Epithelial cell of proximal tubule (primary cell): ENCODE measurements at regions not wholly inside any gene's neighbourhood (a gene's known extent, or its start where the extent isn't known, plus 50 kb on each side); places are given as distances from the start of the nearest gene placed in this dataset.

Experiments
- DNase-seq: peaks from one replicate; pipeline ENCODE4 v3.0.0-alpha.2; 2011; ENCODE audit warnings: low read depth
- H3K4me3 ChIP-seq: 2 replicates; pipeline ENCODE4 v1.5.1; 2011; ENCODE audit warnings: low read depth, mild to moderate bottlenecking, low read length
- CTCF ChIP-seq: conservative IDR thresholded peaks from 2 replicates; pipeline ENCODE4 v1.5.1; 2012; ENCODE audit warnings: low read depth, mild to moderate bottlenecking, low read length

- no peak for TF ChIP-seq CTCF
- H3K4me3 ChIP-seq, result no peak overlapping the region
- no peak for DNase-seq
Observed at GRCh38 chr14:31952573-31952972, 124.5 kb upstream of the ARHGAP5 start.

- DNase-seq, result no peak
- no peak overlapping the region for H3K4me3 ChIP-seq
- TF ChIP-seq CTCF, result no peak
Observed at GRCh38 chr14:31953210-31953609, 123.9 kb upstream of the ARHGAP5 start.

GRCh38 chr14:31954991-31955390 is 122.1 kb upstream of the ARHGAP5 start:
- no peak overlapping the region for H3K4me3 ChIP-seq
- no peak for DNase-seq
- no peak for TF ChIP-seq CTCF

DNA sequence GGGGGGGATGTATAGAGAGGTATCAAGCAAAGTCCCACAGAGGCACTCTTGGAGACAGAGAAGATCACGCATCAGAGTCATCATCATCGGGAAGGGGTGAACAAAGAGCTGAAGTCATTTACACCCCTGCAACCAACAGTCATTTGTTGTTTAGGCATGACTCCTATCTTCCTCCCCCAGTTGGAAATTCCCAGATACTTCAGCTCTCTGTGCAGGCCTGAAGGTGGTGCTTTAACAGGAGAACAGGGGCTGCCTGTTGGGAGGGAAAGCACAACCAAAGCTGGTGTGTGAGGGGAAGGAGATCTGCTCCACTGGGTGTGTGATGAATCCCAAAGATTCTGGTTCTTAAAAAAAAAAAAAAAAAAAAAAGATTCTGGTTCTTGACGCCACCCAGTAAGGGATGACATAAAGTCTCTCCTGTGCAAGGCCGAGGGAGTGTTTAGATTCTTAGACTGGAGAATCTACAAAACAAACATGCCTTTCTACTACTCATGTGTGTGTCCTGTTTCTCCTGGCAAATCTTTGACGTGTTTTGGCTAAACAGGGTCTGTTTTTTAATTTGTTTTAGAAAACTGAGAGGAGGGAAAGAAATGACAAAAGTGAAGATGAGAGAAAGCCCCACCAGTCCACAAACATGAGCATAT is 121.0 kb upstream of the ARHGAP5 start:
- DNase-seq, result no peak
- no peak for TF ChIP-seq CTCF

DNA sequence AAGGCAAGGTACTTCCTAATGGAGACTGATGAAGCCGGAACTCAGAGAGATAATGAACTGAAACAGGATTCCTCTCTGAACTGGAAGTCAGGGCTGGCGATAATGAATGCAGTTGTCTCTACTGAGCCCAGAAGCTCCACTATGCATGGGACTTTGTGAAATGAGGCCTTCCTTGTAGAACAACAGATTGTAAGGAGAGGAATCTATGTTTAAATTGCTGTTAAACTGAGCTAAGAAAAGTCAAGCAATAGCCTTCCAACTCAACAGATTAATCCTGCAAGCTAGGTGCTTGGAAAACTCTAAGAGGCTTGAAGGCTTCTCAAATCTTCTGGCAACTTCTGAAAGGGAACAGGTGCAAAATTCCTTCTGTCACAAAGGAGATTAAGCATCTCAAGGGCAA is 119.5 kb upstream of the ARHGAP5 start:
- DNase-seq, result no peak
- no peak overlapping the region for H3K4me3 ChIP-seq
- no peak for TF ChIP-seq CTCF

More for the DNA sequence above, 121.0 kb upstream of the ARHGAP5 start:
- no peak overlapping the region for H3K4me3 ChIP-seq

DNA sequence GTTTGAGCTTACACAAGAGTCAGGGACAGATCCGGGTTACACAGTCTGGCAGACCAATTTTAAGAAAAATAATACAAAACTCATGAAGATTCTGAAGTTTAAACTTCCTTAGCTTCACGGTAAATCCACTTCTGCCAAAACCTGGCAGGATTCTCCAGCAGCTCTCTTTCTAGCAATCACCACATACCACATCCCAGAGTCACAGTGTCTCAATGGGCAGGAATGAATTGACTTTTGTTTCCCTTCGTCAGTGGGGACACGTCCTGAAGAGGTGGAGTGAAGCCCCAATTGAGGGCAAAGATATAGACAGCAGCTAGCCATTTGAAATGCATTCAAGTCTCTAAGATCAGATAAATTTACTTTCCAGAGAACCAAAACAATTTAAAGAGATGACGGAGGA is 117.1 kb upstream of the ARHGAP5 start:
- H3K4me3 ChIP-seq, result no peak overlapping the region
- no peak for TF ChIP-seq CTCF
- no peak for DNase-seq

DNA sequence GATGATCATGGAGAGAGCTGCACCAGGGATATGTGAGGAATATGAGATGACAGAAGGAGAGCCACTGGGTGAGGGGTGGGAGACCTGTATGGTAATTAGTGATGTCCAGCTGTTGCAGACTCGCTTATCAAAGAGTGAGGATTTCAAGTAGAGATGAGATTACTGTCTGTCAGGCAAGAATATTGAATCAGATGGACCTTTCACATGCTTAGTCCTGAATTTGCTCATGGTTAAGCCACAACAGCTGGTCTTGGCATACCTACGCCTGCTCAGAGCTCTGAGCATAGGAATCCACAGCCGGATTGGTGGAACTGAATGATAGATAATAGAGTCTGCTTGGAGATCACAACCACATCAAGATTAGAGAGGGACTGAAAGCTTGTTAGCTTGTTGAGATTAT is 115.2 kb upstream of the ARHGAP5 start:
- no peak for DNase-seq
- H3K4me3 ChIP-seq, result no peak overlapping the region
- TF ChIP-seq CTCF, result no peak
